ENCODE measurements at regions not wholly inside any gene's neighbourhood (a gene's known extent, or its start where the extent isn't known, plus 50 kb on each side); places are given as distances from the start of the nearest gene placed in this dataset.

DNA sequence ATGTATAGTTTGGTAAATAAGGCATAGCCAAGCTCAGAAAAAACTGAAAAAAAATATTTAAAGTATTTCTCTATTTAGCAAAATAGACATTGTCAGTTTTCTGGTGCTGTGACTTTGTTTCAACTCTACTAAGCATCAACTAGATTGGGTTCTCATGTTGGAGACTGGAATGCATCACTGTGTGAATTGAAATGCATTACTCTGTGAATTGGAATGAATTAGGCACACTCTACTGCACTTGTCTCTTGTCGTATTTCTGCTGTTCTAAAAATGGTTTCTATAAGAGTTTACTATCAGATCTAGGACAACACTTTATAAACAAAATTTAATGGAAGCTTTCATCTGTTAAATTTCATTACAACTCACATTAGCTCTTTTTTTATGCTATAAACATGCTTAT, 1772.2 kb downstream of the MAT2B start:
- no peak overlapping the region for H3K4me3 ChIP-seq (ENCODE audit: severe bottlenecking)
- no peaks in the 10 kb centered on the region for H3K27me3 ChIP-seq (ENCODE audit: insufficient read depth, poor library complexity, severe bottlenecking)
- H3K9me3 ChIP-seq (ENCODE audit: severe bottlenecking) = no peaks in the 10 kb centered on the region
- no peaks in the 10 kb centered on the region for H3K36me3 ChIP-seq (ENCODE audit: low read depth)
- no peaks in the 10 kb centered on the region for H3K4me1 ChIP-seq (ENCODE audit: insufficient read depth, poor library complexity, severe bottlenecking)
- DNase-seq (ENCODE audit: low spot score) (no peak), ATAC-seq (ENCODE audit: low read depth) (no peak)
- no peak overlapping the region for H3K27ac ChIP-seq (ENCODE audit: poor library complexity, severe bottlenecking)
- TF ChIP-seq, protein P1, sequence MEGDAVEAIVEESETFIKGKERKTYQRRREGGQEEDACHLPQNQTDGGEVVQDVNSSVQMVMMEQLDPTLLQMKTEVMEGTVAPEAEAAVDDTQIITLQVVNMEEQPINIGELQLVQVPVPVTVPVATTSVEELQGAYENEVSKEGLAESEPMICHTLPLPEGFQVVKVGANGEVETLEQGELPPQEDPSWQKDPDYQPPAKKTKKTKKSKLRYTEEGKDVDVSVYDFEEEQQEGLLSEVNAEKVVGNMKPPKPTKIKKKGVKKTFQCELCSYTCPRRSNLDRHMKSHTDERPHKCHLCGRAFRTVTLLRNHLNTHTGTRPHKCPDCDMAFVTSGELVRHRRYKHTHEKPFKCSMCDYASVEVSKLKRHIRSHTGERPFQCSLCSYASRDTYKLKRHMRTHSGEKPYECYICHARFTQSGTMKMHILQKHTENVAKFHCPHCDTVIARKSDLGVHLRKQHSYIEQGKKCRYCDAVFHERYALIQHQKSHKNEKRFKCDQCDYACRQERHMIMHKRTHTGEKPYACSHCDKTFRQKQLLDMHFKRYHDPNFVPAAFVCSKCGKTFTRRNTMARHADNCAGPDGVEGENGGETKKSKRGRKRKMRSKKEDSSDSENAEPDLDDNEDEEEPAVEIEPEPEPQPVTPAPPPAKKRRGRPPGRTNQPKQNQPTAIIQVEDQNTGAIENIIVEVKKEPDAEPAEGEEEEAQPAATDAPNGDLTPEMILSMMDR (IDR thresholded peaks at IDR 0.05; ENCODE audit: poor library complexity, severe bottlenecking) = no peak

DNA sequence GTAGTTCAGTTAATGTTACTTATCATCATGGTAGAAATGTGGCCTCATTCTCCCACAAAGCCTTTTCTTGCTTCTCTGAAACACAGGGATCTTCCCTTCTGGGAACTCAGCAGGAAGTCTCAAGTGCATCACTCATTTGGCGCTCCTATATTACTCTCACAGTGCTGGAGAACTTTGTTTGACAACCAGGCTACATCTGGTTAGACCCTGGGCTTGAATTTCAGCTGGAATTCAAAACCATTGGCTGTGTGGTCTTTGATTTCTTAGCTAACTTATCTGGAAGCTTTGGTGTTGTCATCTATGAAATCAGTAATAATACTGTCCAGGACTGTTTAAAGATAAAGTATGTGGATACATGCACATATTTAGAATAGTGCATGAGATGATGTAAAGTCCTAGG, 1777.1 kb downstream of the MAT2B start:
- Histone ChIP-seq H3K27ac (ENCODE audit: poor library complexity, severe bottlenecking) (no peak overlapping the region), H3K36me3 (ENCODE audit: low read depth) (no peaks in the 10 kb centered on the region), H3K9me3 (ENCODE audit: severe bottlenecking) (no peaks in the 10 kb centered on the region), H3K27me3 (ENCODE audit: insufficient read depth, poor library complexity, severe bottlenecking) (no peaks in the 10 kb centered on the region), H3K4me1 (ENCODE audit: insufficient read depth, poor library complexity, severe bottlenecking) (no peaks in the 10 kb centered on the region), H3K4me3 (ENCODE audit: severe bottlenecking) (no peak overlapping the region)
- ATAC-seq (ENCODE audit: low read depth) = no peak
- DNase-seq (ENCODE audit: low spot score) = no peak
- TF ChIP-seq, protein P1 (IDR thresholded peaks at IDR 0.05; ENCODE audit: poor library complexity, severe bottlenecking) = no peak

DNA sequence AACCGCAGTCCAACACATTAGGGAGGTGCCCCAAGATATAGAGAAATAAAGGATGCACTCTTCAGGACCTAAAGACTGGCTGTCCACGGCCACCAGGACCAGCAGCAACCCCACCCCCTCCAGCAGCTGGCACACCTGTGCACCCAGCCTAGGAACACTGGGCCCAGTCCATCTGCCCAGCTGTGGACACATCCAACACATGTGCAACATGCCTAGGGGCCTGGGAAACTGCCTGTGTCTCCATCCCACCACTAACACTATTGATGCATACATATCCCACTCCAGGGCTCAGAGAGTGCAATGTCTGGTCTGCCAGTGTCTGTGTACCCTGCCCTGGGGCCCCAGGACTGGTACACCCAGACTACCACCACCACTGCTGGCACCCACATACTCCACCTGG, 1781.3 kb downstream of the MAT2B start:
- Histone ChIP-seq H3K4me1 (ENCODE audit: insufficient read depth, poor library complexity, severe bottlenecking) (no peaks in the 10 kb centered on the region), H3K27ac (ENCODE audit: poor library complexity, severe bottlenecking) (no peak overlapping the region), H3K36me3 (ENCODE audit: low read depth) (no peaks in the 10 kb centered on the region), H3K9me3 (ENCODE audit: severe bottlenecking) (no peaks in the 10 kb centered on the region), H3K27me3 (ENCODE audit: insufficient read depth, poor library complexity, severe bottlenecking) (no peaks in the 10 kb centered on the region), H3K4me3 (ENCODE audit: severe bottlenecking) (no peak overlapping the region)
- DNase-seq (ENCODE audit: low spot score) = no peak
- TF ChIP-seq, protein P1 (IDR thresholded peaks at IDR 0.05; ENCODE audit: poor library complexity, severe bottlenecking) = no peak
- ATAC-seq (ENCODE audit: low read depth) = no peak

DNA sequence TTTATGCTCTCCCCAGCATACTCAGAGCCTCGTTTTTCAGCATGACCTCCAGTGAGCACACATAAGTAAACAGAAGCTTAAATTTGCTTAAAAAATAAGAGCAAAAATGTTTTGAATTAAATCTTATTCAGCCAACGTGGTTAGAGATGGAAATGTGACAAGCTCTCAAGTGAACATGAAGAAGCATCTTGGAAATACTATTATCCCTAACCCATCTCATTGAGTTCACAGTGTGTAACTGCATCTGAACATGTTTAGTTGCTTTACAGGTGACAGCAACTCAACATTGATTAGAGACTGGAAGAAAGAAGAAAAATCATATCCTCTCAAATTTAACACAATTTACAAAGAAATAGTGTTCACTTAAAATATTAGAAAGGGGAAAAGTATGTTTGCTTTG, 1785.1 kb downstream of the MAT2B start:
- Histone ChIP-seq H3K4me3 (ENCODE audit: severe bottlenecking) (no peak overlapping the region), H3K36me3 (ENCODE audit: low read depth) (no peaks in the 10 kb centered on the region), H3K4me1 (ENCODE audit: insufficient read depth, poor library complexity, severe bottlenecking) (no peaks in the 10 kb centered on the region), H3K9me3 (ENCODE audit: severe bottlenecking) (no peaks in the 10 kb centered on the region), H3K27ac (ENCODE audit: poor library complexity, severe bottlenecking) (no peak overlapping the region), H3K27me3 (ENCODE audit: insufficient read depth, poor library complexity, severe bottlenecking) (no peaks in the 10 kb centered on the region)
- DNase-seq (ENCODE audit: low spot score) (no peak), ATAC-seq (ENCODE audit: low read depth) (no peak)
- TF ChIP-seq, protein P1 (IDR thresholded peaks at IDR 0.05; ENCODE audit: poor library complexity, severe bottlenecking) = no peak

DNA sequence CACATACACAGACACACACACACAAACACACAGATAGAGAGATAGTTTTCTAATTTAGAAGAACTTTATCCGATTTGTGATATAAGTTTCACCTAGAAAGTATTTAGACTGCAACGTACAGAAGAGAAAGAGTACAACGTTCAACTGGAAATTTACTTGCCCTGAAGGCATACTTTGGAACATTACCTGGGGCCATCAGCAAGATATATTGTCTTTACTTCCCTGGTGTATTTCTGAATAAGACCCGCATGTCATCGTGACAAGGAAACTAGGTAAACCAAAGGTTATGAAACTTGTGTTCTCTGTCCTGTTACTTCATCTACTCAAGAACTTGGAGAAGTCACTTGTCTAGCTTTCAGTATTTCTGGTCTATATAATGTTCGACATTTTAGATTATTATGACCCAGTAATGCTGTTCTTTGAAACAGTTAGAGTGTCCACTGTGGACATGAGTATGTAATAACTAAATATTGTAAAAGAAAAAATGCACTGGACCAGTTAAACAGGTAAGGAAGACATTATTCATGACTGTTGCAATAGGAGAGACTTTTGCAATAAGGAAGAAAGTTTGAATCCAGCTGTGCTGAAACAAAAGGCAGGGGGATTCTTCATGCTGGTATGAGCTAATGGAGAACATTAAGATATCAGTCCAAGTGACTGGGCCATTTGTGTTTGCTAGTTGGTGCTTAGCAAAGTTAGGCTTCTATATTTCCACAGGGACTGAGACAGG, 1791.1 kb downstream of the MAT2B start:
- H3K27ac ChIP-seq (ENCODE audit: poor library complexity, severe bottlenecking) = no peak overlapping the region
- DNase-seq (ENCODE audit: low spot score) (no peak), ATAC-seq (ENCODE audit: low read depth) (no peak)
- no peaks in the 10 kb centered on the region for H3K36me3 ChIP-seq (ENCODE audit: low read depth)
- no peaks in the 10 kb centered on the region for H3K4me1 ChIP-seq (ENCODE audit: insufficient read depth, poor library complexity, severe bottlenecking)
- no peak overlapping the region for H3K4me3 ChIP-seq (ENCODE audit: severe bottlenecking)
- TF ChIP-seq, protein P1 (IDR thresholded peaks at IDR 0.05; ENCODE audit: poor library complexity, severe bottlenecking) = no peak
- H3K9me3 ChIP-seq (ENCODE audit: severe bottlenecking) = no peaks in the 10 kb centered on the region
- no peaks in the 10 kb centered on the region for H3K27me3 ChIP-seq (ENCODE audit: insufficient read depth, poor library complexity, severe bottlenecking)
